A549 (cell line): ENCODE measurements at regions not wholly inside any gene's neighbourhood (a gene's known extent, or its start where the extent isn't known, plus 50 kb on each side); places are given as distances from the start of the nearest gene placed in this dataset.

Experiments
- BCL3 ChIP-seq: fragments of >200 bp; sonication (Bioruptor Twin); formaldehyde crosslinking; IDR thresholded peaks from 3 replicates; pipeline ENCODE4 v1.6.1; 2016
- CTCF ChIP-seq: fragments of >200 bp; sonication (Bioruptor Twin); formaldehyde crosslinking; IDR thresholded peaks from 3 replicates; pipeline ENCODE4 v1.5.1; 2016
- FOSL2 ChIP-seq, 2 experiments: fragments of 450-650 bp in 1 of 2; fragments of >200 bp in 1 of 2; sonication (Bioruptor Twin) in 1 of 2; formaldehyde crosslinking; IDR thresholded peaks; 2 replicates each; pipeline versions ENCODE4 v1.5.0 to v1.6.1; 2016 to 2020; ENCODE audit warnings: mild to moderate bottlenecking in 1 of 2, moderate library complexity in 1 of 2
- JUNB ChIP-seq: fragments of >200 bp; sonication (Bioruptor Twin); formaldehyde crosslinking; IDR thresholded peaks from 2 replicates; pipeline ENCODE4 v1.6.1; 2016
- MAX ChIP-seq: IDR thresholded peaks from 2 replicates; pipeline ENCODE4 v1.6.1; 2012
- MAZ ChIP-seq: fragments of 150-350 bp; IDR thresholded peaks from 2 replicates; pipeline ENCODE4 v1.6.1; 2014; ENCODE audit warnings: antibody characterized with exemption, low read depth, low read length, borderline replicate concordance
- PBX3 ChIP-seq: IDR thresholded peaks from 2 replicates; pipeline ENCODE4 v1.6.1; 2012
- POLR2A ChIP-seq: IDR thresholded peaks from 2 replicates; pipeline ENCODE4 v1.6.1; 2012; ENCODE audit warnings: mild to moderate bottlenecking, low read length
- RARB ChIP-seq: fragments of 250-450 bp; sonication (Bioruptor Pico); IDR thresholded peaks from 2 replicates; pipeline ENCODE4 v1.8.0; 2021; ENCODE audit warnings: mild to moderate bottlenecking, moderate library complexity
- RFX5 ChIP-seq: fragments of 450-650 bp; IDR thresholded peaks from 2 replicates; pipeline ENCODE4 v1.7.1; 2014; ENCODE audit warnings: antibody characterized with exemption, mild to moderate bottlenecking, moderate library complexity
- USF2 ChIP-seq: fragments of 450-650 bp; IDR thresholded peaks from 2 replicates; pipeline ENCODE4 v1.6.1; 2014; ENCODE audit warnings: antibody characterized with exemption

- TF ChIP-seq FOSL2 (IDR thresholded peaks at IDR 0.05) = no peak
- no peak for TF ChIP-seq FOSL2 (CRISPR knock-in tag; IDR thresholded peaks at IDR 0.05)
- TF ChIP-seq BCL3 = no peak
- no peak for TF ChIP-seq CTCF
- no peak for TF ChIP-seq MAZ
- TF ChIP-seq POLR2A = no peak
- TF ChIP-seq RFX5 = no peak
- no peak for TF ChIP-seq MAX
- no peak for TF ChIP-seq JUNB
- TF ChIP-seq RARB (CRISPR knock-in tag) = no peak
- TF ChIP-seq USF2 = no peak
- no peak for TF ChIP-seq PBX3
Observed at GRCh38 chr17:55872374-55872773, 121.5 kb downstream of the PCTP start.
